Mesenchymal stem cell (in vitro differentiated cells and primary cell): ENCODE measurements at regions not wholly inside any gene's neighbourhood (a gene's known extent, or its start where the extent isn't known, plus 50 kb on each side); places are given as distances from the start of the nearest gene placed in this dataset.

ENCODE experiments used
- DNase-seq: peaks from one replicate; pipeline ENCODE4 v3.0.0-alpha.2; 2013
- H2AFZ ChIP-seq: one replicate; pipeline ENCODE4 v1.6.1; 2013; ENCODE audit warnings: low read depth, mild to moderate bottlenecking, control low read depth, inconsistent platforms, low read length, moderate library complexity
- H2AK5ac ChIP-seq: 2 replicates; pipeline ENCODE4 v1.6.1; 2013; ENCODE audit warnings: low read length, moderate library complexity, mild to moderate bottlenecking, inconsistent platforms; ENCODE audit not compliant: severe bottlenecking
- H2BK120ac ChIP-seq: one replicate; pipeline ENCODE4 v1.6.1; 2013; ENCODE audit warnings: low read depth, mild to moderate bottlenecking, inconsistent platforms, low read length, moderate library complexity
- H2BK12ac ChIP-seq, 2 experiments: one replicate each; pipeline ENCODE4 v1.6.1; 2013; ENCODE audit warnings: inconsistent platforms in 2 of 2, low read length in 2 of 2, mild to moderate bottlenecking in 2 of 2, moderate library complexity in 2 of 2, control low read depth in 1 of 2
- H2BK15ac ChIP-seq: one replicate; pipeline ENCODE4 v1.6.1; 2013; ENCODE audit warnings: mild to moderate bottlenecking, low read depth, inconsistent platforms; ENCODE audit not compliant: poor library complexity, severe bottlenecking
- H2BK5ac ChIP-seq: 2 replicates; pipeline ENCODE4 v1.6.1; 2013; ENCODE audit warnings: low read depth, mild to moderate bottlenecking, low read length, control low read depth, inconsistent platforms; ENCODE audit not compliant: poor library complexity, severe bottlenecking
- H3K14ac ChIP-seq, 2 experiments: one replicate each; pipeline ENCODE4 v1.6.1; 2013; ENCODE audit warnings: inconsistent platforms in 2 of 2, low read length in 2 of 2, control low read depth in 1 of 2, mild to moderate bottlenecking in 1 of 2, moderate library complexity in 1 of 2
- H3K18ac ChIP-seq, 2 experiments: one replicate each; pipeline ENCODE4 v1.6.1; 2013; ENCODE audit warnings: inconsistent platforms in 2 of 2, low read length in 2 of 2, control low read depth in 1 of 2, low read depth in 1 of 2, mild to moderate bottlenecking in 1 of 2
- H3K23ac ChIP-seq, 2 experiments: one replicate each; pipeline ENCODE4 v1.6.1; 2013; ENCODE audit warnings: inconsistent platforms in 2 of 2, low read length in 2 of 2, mild to moderate bottlenecking in 2 of 2, moderate library complexity in 2 of 2, control low read depth in 1 of 2
- H3K27ac ChIP-seq: 2 replicates; pipeline ENCODE4 v1.5.1; 2013; ENCODE audit warnings: mild to moderate bottlenecking, moderate library complexity, low read length, control low read depth, inconsistent platforms; ENCODE audit not compliant: poor library complexity, severe bottlenecking
- H3K27me3 ChIP-seq, 2 experiments: 2 replicates each; pipeline versions ENCODE4 v1.6.1 to v1.7.0; 2013; ENCODE audit warnings: low read length in 2 of 2, mild to moderate bottlenecking in 2 of 2, moderate library complexity in 2 of 2, control low read depth in 1 of 2, inconsistent platforms in 1 of 2; ENCODE audit not compliant: control insufficient read depth in 1 of 2, insufficient read depth in 1 of 2
- H3K36me3 ChIP-seq, 2 experiments: 2 replicates each; pipeline versions ENCODE4 v1.6.1 to v1.7.0; 2013; ENCODE audit warnings: low read length in 2 of 2, control low read depth in 1 of 2, inconsistent platforms in 1 of 2, low read depth in 1 of 2, mild to moderate bottlenecking in 1 of 2; ENCODE audit not compliant: insufficient read depth in 2 of 2, control insufficient read depth in 1 of 2
- H3K4ac ChIP-seq, 2 experiments: one replicate each; pipeline ENCODE4 v1.6.1; 2013; ENCODE audit warnings: inconsistent platforms in 2 of 2, low read length in 2 of 2, mild to moderate bottlenecking in 2 of 2, moderate library complexity in 2 of 2, control low read depth in 1 of 2, low read depth in 1 of 2
- H3K4me1 ChIP-seq: 2 replicates; pipeline ENCODE4 v1.6.1; 2013; ENCODE audit warnings: low read depth, low read length, control low read depth; ENCODE audit not compliant: control insufficient read depth, insufficient read depth
- H3K4me2 ChIP-seq: 2 replicates; pipeline ENCODE4 v1.6.1; 2013; ENCODE audit warnings: low read length, mild to moderate bottlenecking, inconsistent platforms; ENCODE audit not compliant: poor library complexity, severe bottlenecking
- H3K4me3 ChIP-seq, 2 experiments: 2 replicates each; pipeline versions ENCODE4 v1.5.1 to v1.7.0; 2013; ENCODE audit warnings: low read length in 2 of 2, mild to moderate bottlenecking in 2 of 2, control low read depth in 1 of 2, low read depth in 1 of 2; ENCODE audit not compliant: insufficient read depth in 1 of 2
- H3K79me1 ChIP-seq: replicated peaks from 2 replicates; pipeline ENCODE4 v1.6.1; 2013; ENCODE audit warnings: mild to moderate bottlenecking, control low read depth, low read length, inconsistent platforms; ENCODE audit not compliant: poor library complexity, severe bottlenecking
- H3K9ac ChIP-seq: 2 replicates; pipeline ENCODE4 v1.7.0; 2013; ENCODE audit warnings: mild to moderate bottlenecking, low read length, moderate library complexity
- H3K9me3 ChIP-seq: 2 replicates; pipeline ENCODE4 v1.7.0; 2013; ENCODE audit warnings: mild to moderate bottlenecking, low read length; ENCODE audit not compliant: control insufficient read depth
- H4K8ac ChIP-seq: one replicate; pipeline ENCODE4 v1.6.1; 2013; ENCODE audit warnings: inconsistent platforms, mild to moderate bottlenecking, low read length, moderate library complexity
- H4K91ac ChIP-seq: one replicate; pipeline ENCODE4 v1.6.1; 2013; ENCODE audit warnings: mild to moderate bottlenecking, low read length, inconsistent platforms
- WGBS: methylation state at CpG from one replicate; pipeline ENCODE4 v1.1.7; 2013; ENCODE audit warnings: mixed read lengths; 5-methylcytosine and 5-hydroxymethylcytosine counted together

DNA sequence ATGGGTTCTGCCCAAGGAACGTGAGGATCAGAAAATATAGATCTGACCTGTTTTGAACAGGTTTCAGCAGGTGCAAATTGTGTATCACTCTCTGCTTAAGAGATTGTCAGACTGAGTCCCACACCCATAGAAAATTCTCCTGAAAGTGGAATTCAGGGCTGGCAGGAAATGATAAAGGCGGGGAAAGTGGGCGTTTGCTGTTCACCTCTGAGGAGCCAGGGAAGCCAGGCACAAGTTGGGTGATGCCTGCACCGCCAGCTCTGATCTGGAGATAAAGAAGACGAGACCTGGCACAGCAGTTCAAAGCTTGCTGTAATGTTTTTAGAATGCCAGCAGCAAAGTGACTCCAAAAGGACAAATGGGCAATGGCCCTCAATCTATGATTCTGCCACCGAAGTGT lies 356.5 kb upstream of the SOX5 start:
- no peak overlapping the region for H3K27ac ChIP-seq
- no peak overlapping the region for H2BK120ac ChIP-seq
- H3K79me1 ChIP-seq, result no peaks in the 10 kb centered on the region
- no peak overlapping the region for H3K23ac ChIP-seq
- no peak overlapping the region for H3K18ac ChIP-seq
- no peak overlapping the region for H4K91ac ChIP-seq
- no peak overlapping the region for H2AFZ ChIP-seq
- H3K4me1 ChIP-seq, result no peaks in the 10 kb centered on the region
- no peak for DNase-seq
- no peaks in the 10 kb centered on the region for H3K36me3 ChIP-seq
- H3K4ac ChIP-seq, result no peak overlapping the region
- 96% methylated on average over 6 of the region's 6 CpGs for WGBS
- H2BK5ac ChIP-seq, result no peak overlapping the region
- H3K4me2 ChIP-seq, result peak overlapping the region; percentile 21
- H3K14ac ChIP-seq, result no peak overlapping the region
- H3K27me3 ChIP-seq, result no peaks in the 10 kb centered on the region
- no peak overlapping the region for H2BK12ac ChIP-seq
- no peaks in the 10 kb centered on the region for H3K9me3 ChIP-seq
- H3K9ac ChIP-seq, result no peak overlapping the region
- H4K8ac ChIP-seq, result no peak overlapping the region
- no peak overlapping the region for H2AK5ac ChIP-seq
- H2BK15ac ChIP-seq, result peak overlapping the region; percentile 20
- no peak overlapping the region for H3K4me3 ChIP-seq

DNA sequence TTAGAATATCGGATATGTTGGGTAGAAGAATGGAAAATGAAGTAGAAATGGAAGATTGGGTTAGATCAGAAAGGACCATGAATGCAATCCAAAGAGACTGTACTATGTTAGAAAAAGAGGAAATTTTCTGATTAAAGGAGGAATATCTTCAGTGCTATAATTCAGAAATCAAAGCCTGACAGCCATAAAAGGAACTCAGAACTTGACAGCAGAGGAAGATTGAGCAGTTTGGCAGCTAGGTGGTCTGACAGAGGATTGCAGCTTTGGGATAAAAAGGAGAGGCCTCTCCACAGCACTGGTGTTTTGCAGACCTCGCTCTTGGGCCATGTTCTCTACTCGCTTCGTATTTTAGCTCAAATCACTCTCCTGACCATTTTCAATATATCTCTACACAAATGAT lies 354.8 kb upstream of the SOX5 start:
- Histone ChIP-seq H2BK5ac (no peak overlapping the region), H3K18ac (no peak overlapping the region), H3K14ac (no peak overlapping the region), H3K27ac (no peak overlapping the region), H3K4me3 (no peak overlapping the region), H3K79me1 (no peaks in the 10 kb centered on the region), H3K4ac (no peak overlapping the region), H2AFZ (no peak overlapping the region), H2BK120ac (no peak overlapping the region), H3K9me3 (no peaks in the 10 kb centered on the region), H3K36me3 (no peaks in the 10 kb centered on the region), H3K4me2 (no peak overlapping the region), H3K27me3 (no peaks in the 10 kb centered on the region), H2BK12ac (no peak overlapping the region), H4K91ac (no peak overlapping the region), H2BK15ac (no peak overlapping the region), H2AK5ac (no peak overlapping the region), H4K8ac (no peak overlapping the region), H3K23ac (no peak overlapping the region), H3K4me1 (no peaks in the 10 kb centered on the region), H3K9ac (no peak overlapping the region)
- no peak for DNase-seq
- 97% methylated on average over 4 of the region's 4 CpGs for WGBS

DNA sequence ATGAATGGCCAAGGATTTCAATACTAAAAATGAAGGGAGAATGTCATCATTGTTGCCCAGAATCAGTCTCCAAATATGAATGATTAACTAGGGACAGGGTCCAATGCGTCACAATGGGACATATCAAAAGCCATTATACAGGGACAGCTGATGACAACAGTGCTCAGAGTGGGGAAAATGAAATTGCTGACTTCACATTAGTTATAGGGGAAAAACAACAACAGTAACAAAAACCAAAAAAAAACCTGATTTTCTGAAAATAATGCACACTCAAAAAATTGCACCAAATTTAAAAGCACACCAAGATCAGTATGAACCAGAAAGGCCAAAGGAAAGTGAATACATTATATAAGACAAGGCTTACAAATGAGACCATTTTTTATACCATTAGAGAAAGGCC lies 353.2 kb upstream of the SOX5 start:
- Histone ChIP-seq H3K4ac (no peak overlapping the region), H3K36me3 (no peaks in the 10 kb centered on the region), H3K4me2 (no peak overlapping the region), H3K18ac (no peak overlapping the region), H3K9me3 (no peaks in the 10 kb centered on the region), H2AK5ac (no peak overlapping the region), H3K4me3 (no peak overlapping the region), H3K14ac (no peak overlapping the region), H3K27ac (no peak overlapping the region), H3K23ac (no peak overlapping the region), H4K91ac (no peak overlapping the region), H2BK12ac (no peak overlapping the region), H3K9ac (no peak overlapping the region), H2BK120ac (no peak overlapping the region), H2BK15ac (no peak overlapping the region), H4K8ac (no peak overlapping the region), H3K27me3 (no peaks in the 10 kb centered on the region), H2AFZ (no peak overlapping the region), H3K79me1 (no peaks in the 10 kb centered on the region), H2BK5ac (no peak overlapping the region), H3K4me1 (no peaks in the 10 kb centered on the region)
- DNase-seq, result no peak
- 100% methylated on average over 1 of the region's 1 CpG for WGBS

DNA sequence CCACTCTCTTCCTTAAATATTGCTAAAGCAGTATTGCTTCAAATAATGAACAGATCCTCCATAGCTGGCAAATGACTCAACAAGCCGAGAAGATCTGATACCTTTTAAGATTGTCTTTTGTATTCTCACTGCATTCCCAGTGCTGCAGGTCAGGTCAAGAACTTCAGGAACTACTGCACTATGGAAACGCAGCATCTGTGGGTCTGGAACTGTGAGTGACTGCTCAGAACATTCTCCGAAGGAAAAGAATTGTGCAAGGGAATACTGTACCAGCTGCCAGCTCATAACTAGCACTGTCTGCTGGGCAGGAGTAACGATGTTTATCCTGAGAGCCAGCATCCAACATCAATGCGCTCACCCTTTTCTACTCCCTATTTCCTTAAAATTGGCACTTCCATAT lies 348.0 kb upstream of the SOX5 start:
- H2BK12ac ChIP-seq, result no peak overlapping the region
- H3K4ac ChIP-seq, result no peak overlapping the region
- no peak overlapping the region for H4K91ac ChIP-seq
- no peak overlapping the region for H2BK15ac ChIP-seq
- no peak overlapping the region for H2BK5ac ChIP-seq
- no peaks in the 10 kb centered on the region for H3K4me1 ChIP-seq
- H3K27me3 ChIP-seq, result no peaks in the 10 kb centered on the region
- H2AFZ ChIP-seq, result no peak overlapping the region
- H2AK5ac ChIP-seq, result no peak overlapping the region
- H3K23ac ChIP-seq, result no peak overlapping the region
- H3K14ac ChIP-seq, result no peak overlapping the region
- H3K36me3 ChIP-seq, result no peaks in the 10 kb centered on the region
- 74% methylated on average over 3 of the region's 5 CpGs for WGBS
- H3K9ac ChIP-seq, result no peak overlapping the region
- peak; percentile 10 for DNase-seq
- H3K9me3 ChIP-seq, result no peaks in the 10 kb centered on the region
- H3K4me3 ChIP-seq, result no peak overlapping the region
- no peaks in the 10 kb centered on the region for H3K79me1 ChIP-seq
- H2BK120ac ChIP-seq, result no peak overlapping the region
- no peak overlapping the region for H3K4me2 ChIP-seq
- H3K18ac ChIP-seq, result no peak overlapping the region
- no peak overlapping the region for H4K8ac ChIP-seq
- H3K27ac ChIP-seq, result no peak overlapping the region
